DMS 273 treated with DMSO at 0.1 percent for 48 hours (cell line): ENCODE measurements at regions not wholly inside any gene's neighbourhood (a gene's known extent, or its start where the extent isn't known, plus 50 kb on each side); places are given as distances from the start of the nearest gene placed in this dataset.

Experiments used
- DNase-seq: peaks from one replicate; lab custom pipeline; 2025; lab: John Stamatoyannopoulos, UW

GRCh38 chr3:180185650-180186049 is 148.9 kb upstream of the PEX5L start:
- no peak for DNase-seq

GRCh38 chr3:180188512-180189309 is 152.0 kb upstream of the PEX5L start:
- no peak for DNase-seq

- no peak for DNase-seq
Observed at GRCh38 chr3:180189310-180189648, 152.5 kb upstream of the PEX5L start.

- DNase-seq = no peak
Observed at GRCh38 chr3:180196658-180197057, 159.9 kb upstream of the PEX5L start.

- DNase-seq = peak; percentile 97
Observed at GRCh38 chr3:180199417-180199995, 162.8 kb upstream of the PEX5L start.

- no peak for DNase-seq
Observed at GRCh38 chr3:180215866-180216265, 179.1 kb upstream of the PEX5L start.

GRCh38 chr3:180223268-180223667 is 186.5 kb upstream of the PEX5L start:
- DNase-seq = no peak

GRCh38 chr3:180229113-180229512 is 192.4 kb upstream of the PEX5L start:
- DNase-seq = no peak

GRCh38 chr3:180239939-180240338 is 203.2 kb upstream of the PEX5L start:
- no peak for DNase-seq

GRCh38 chr3:180246688-180247195 is 210.0 kb upstream of the PEX5L start:
- no peak for DNase-seq

GRCh38 chr3:180250172-180250571 is 213.4 kb upstream of the PEX5L start:
- DNase-seq = no peak

- no peak for DNase-seq
Observed at GRCh38 chr3:180252683-180253082, 215.9 kb upstream of the PEX5L start.

GRCh38 chr3:180253283-180253682 is 216.5 kb upstream of the PEX5L start:
- no peak for DNase-seq

- DNase-seq = no peak
Observed at GRCh38 chr3:180264479-180264878, 227.7 kb upstream of the PEX5L start.

- DNase-seq = no peak
Observed at GRCh38 chr3:180265551-180265950, 228.8 kb upstream of the PEX5L start.

- DNase-seq = no peak
Observed at GRCh38 chr3:180267202-180267843, 230.6 kb upstream of the PEX5L start.

- no peak for DNase-seq
Observed at GRCh38 chr3:180274536-180274935, 237.8 kb upstream of the PEX5L start.

GRCh38 chr3:180275176-180275575 is 238.4 kb upstream of the PEX5L start:
- no peak for DNase-seq

- DNase-seq = no peak
Observed at GRCh38 chr3:180277041-180277440, 240.3 kb upstream of the PEX5L start.

- DNase-seq = no peak
Observed at GRCh38 chr3:180278583-180279188, 241.9 kb upstream of the PEX5L start.

GRCh38 chr3:180280555-180280954 is 243.8 kb upstream of the PEX5L start:
- DNase-seq = no peak

- no peak for DNase-seq
Observed at GRCh38 chr3:180282386-180282785, 245.6 kb upstream of the PEX5L start.

- DNase-seq = no peak
Observed at GRCh38 chr3:180283251-180283650, 246.5 kb upstream of the PEX5L start.
